Lung microvascular endothelial cell (primary cell): ENCODE measurements at regions not wholly inside any gene's neighbourhood (a gene's known extent, or its start where the extent isn't known, plus 50 kb on each side); places are given as distances from the start of the nearest gene placed in this dataset.

ENCODE experiments used
- DNase-seq, 2 donors: peaks; one replicate each; pipeline versions ENCODE4 v3.0.0 to v3.0.0-alpha.2; 2010; ENCODE audit warnings: low read depth in 2 of 2

- no peak for DNase-seq
Observed at GRCh38 chr3:28947751-28948150, 333.1 kb upstream of the RBMS3 start.

- DNase-seq: no peak
Observed at GRCh38 chr3:28948685-28949084, 332.2 kb upstream of the RBMS3 start.

- no peak for DNase-seq
Observed at GRCh38 chr3:28949580-28949979, 331.3 kb upstream of the RBMS3 start.

- DNase-seq: no peak
Observed at GRCh38 chr3:28950614-28951013, 330.3 kb upstream of the RBMS3 start.

- peak in 1 of 2 donors; percentile 69 for DNase-seq
Observed at GRCh38 chr3:28951772-28952556, 328.9 kb upstream of the RBMS3 start.

- DNase-seq: no peak
Observed at GRCh38 chr3:28958656-28959055, 322.2 kb upstream of the RBMS3 start.

GRCh38 chr3:28971156-28971555, 309.7 kb upstream of the RBMS3 start:
- peak in 1 of 2 donors; percentile 81 for DNase-seq

GRCh38 chr3:28972921-28973320, 307.9 kb upstream of the RBMS3 start:
- DNase-seq: no peak

- DNase-seq: peak in 1 of 2 donors; percentile 11
Observed at GRCh38 chr3:28973609-28974008, 307.3 kb upstream of the RBMS3 start.

GRCh38 chr3:28978092-28978491, 302.8 kb upstream of the RBMS3 start:
- no peak for DNase-seq

- DNase-seq: no peak
Observed at GRCh38 chr3:28980131-28980530, 300.7 kb upstream of the RBMS3 start.

- DNase-seq: no peak
Observed at GRCh38 chr3:28980631-28981030, 300.2 kb upstream of the RBMS3 start.

GRCh38 chr3:28982906-28983305, 298.0 kb upstream of the RBMS3 start:
- no peak for DNase-seq

GRCh38 chr3:28986922-28987321, 293.9 kb upstream of the RBMS3 start:
- DNase-seq: no peak

GRCh38 chr3:28989646-28990089, 291.2 kb upstream of the RBMS3 start:
- peak in 1 of 2 donors; percentile 24 for DNase-seq

- DNase-seq: no peak
Observed at GRCh38 chr3:28994161-28994905, 286.5 kb upstream of the RBMS3 start.

- no peak for DNase-seq
Observed at GRCh38 chr3:29004885-29005599, 275.8 kb upstream of the RBMS3 start.

- no peak for DNase-seq
Observed at GRCh38 chr3:29005862-29006261, 275.0 kb upstream of the RBMS3 start.

GRCh38 chr3:29011441-29011840, 269.4 kb upstream of the RBMS3 start:
- no peak for DNase-seq

- DNase-seq: no peak
Observed at GRCh38 chr3:29011966-29012365, 268.9 kb upstream of the RBMS3 start.

- DNase-seq: no peak
Observed at GRCh38 chr3:29022976-29023375, 257.9 kb upstream of the RBMS3 start.

- no peak for DNase-seq
Observed at GRCh38 chr3:29026286-29026685, 254.6 kb upstream of the RBMS3 start.
